ENCODE measurements at regions not wholly inside any gene's neighbourhood (a gene's known extent, or its start where the extent isn't known, plus 50 kb on each side); places are given as distances from the start of the nearest gene placed in this dataset.

DNA sequence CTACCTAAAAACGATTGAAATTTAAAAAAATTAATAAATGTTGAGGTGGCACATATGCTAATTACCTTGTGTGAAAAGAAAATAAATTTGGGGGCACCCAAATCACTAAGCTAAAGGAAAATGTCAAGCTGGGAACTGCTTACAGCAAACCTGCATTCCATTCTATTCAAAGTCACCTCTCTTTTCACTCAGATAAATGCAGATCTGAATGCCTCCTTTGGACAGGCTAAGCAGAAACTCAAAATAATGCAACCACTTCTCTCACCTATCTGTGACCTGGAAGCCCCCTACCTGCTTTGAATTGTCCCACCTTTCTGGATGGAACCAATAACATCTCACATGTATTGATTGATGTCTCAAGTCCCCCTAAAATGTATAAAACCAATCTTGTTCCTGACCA lies 628.7 kb downstream of the AMY1C start:
- Histone ChIP-seq H3K27me3 (replicated peaks; ENCODE audit: insufficient read depth) (no peaks in the 10 kb centered on the region), H3K4me3 (no peak overlapping the region), H3K9me3 (no peaks in the 10 kb centered on the region), H3K4me1 (ENCODE audit: control insufficient read depth in 1 of 2, low read depth in 2 of 2) (no peaks in the 10 kb centered on the region), H3K27ac (no peak overlapping the region), H3K36me3 (no peaks in the 10 kb centered on the region)
- no peak for ATAC-seq (ENCODE audit: insufficient number of reproducible peaks, low FRiP score, low read depth)
- TF ChIP-seq, protein P1, sequence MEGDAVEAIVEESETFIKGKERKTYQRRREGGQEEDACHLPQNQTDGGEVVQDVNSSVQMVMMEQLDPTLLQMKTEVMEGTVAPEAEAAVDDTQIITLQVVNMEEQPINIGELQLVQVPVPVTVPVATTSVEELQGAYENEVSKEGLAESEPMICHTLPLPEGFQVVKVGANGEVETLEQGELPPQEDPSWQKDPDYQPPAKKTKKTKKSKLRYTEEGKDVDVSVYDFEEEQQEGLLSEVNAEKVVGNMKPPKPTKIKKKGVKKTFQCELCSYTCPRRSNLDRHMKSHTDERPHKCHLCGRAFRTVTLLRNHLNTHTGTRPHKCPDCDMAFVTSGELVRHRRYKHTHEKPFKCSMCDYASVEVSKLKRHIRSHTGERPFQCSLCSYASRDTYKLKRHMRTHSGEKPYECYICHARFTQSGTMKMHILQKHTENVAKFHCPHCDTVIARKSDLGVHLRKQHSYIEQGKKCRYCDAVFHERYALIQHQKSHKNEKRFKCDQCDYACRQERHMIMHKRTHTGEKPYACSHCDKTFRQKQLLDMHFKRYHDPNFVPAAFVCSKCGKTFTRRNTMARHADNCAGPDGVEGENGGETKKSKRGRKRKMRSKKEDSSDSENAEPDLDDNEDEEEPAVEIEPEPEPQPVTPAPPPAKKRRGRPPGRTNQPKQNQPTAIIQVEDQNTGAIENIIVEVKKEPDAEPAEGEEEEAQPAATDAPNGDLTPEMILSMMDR (IDR thresholded peaks at IDR 0.05): no peak
- no peak for DNase-seq (ENCODE audit: low spot score)

GRCh38 chr1:104380003-104380402 lies 630.3 kb downstream of the AMY1C start:
- H3K36me3 ChIP-seq: no peaks in the 10 kb centered on the region
- H3K27me3 ChIP-seq (replicated peaks; ENCODE audit: insufficient read depth): no peaks in the 10 kb centered on the region
- TF ChIP-seq, protein P1 (IDR thresholded peaks at IDR 0.05): no peak
- H3K4me3 ChIP-seq: no peak overlapping the region
- DNase-seq (ENCODE audit: low spot score): no peak
- no peaks in the 10 kb centered on the region for H3K4me1 ChIP-seq (ENCODE audit: control insufficient read depth in 1 of 2, low read depth in 2 of 2)
- H3K9me3 ChIP-seq: no peaks in the 10 kb centered on the region
- no peak overlapping the region for H3K27ac ChIP-seq
- ATAC-seq (ENCODE audit: insufficient number of reproducible peaks, low FRiP score, low read depth): no peak

DNA sequence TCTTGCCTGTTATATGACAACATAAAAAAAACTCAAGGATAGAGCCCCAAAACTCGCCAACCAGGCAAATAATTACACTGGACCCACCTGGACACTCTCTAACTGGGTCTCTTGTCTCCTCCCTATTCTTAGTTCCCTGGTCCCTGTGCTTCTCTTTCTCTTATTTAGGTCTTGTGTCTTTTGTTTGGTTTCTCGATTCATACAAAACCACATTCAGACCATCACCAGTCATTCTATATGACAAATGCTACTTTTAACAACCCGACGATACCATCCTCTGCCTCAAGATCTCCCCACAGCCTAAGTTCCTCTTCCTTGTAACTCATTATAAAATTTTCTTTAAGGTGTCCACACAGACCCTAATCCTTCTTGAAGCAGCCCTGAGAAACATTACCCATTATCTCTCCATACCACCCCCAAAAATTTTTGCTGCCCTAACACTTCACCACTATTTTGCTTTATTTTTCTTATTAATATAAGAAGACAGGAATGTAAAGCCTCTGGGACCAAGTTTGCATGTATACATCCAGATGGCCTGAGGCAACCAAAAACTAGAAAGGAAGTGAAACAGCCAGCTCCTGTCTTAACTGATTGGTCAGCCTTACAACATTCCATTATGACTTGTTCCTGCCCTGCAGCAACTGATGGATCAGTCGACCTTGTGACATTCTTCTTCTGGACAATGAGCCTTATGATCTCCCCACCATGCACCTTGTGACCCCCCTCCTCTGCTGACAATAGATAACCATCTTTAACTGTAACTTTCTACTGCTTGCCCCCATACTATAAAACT lies 638.2 kb downstream of the AMY1C start:
- TF ChIP-seq, protein P1 (IDR thresholded peaks at IDR 0.05): no peak
- Histone ChIP-seq H3K9me3 (no peaks in the 10 kb centered on the region), H3K4me1 (ENCODE audit: control insufficient read depth in 1 of 2, low read depth in 2 of 2) (no peaks in the 10 kb centered on the region), H3K27ac (no peak overlapping the region), H3K27me3 (replicated peaks; ENCODE audit: insufficient read depth) (no peaks in the 10 kb centered on the region), H3K4me3 (no peak overlapping the region), H3K36me3 (no peaks in the 10 kb centered on the region)
- DNase-seq (ENCODE audit: low spot score) (no peak), ATAC-seq (ENCODE audit: insufficient number of reproducible peaks, low FRiP score, low read depth) (no peak)

DNA sequence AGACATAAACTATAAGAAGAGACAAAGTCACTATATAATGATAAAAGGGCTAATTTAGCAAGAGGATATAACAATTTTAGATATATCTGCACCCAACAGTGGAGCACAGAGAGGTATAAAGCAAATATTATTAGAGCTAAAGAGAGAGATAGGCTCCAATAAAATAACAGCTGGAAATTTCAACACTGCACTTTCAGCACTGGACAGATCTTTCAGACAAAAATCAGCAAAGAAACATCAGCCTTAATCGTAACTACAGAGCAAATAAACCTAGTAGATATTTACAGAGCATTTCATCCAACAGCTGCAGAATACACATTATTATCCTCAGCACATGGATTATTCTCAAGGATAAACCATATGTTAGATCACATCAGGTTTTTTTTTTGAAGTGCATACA lies 642.9 kb downstream of the AMY1C start:
- Histone ChIP-seq H3K36me3 (no peaks in the 10 kb centered on the region), H3K27ac (no peak overlapping the region), H3K27me3 (replicated peaks; ENCODE audit: insufficient read depth) (no peaks in the 10 kb centered on the region), H3K4me3 (no peak overlapping the region), H3K9me3 (no peaks in the 10 kb centered on the region), H3K4me1 (ENCODE audit: control insufficient read depth in 1 of 2, low read depth in 2 of 2) (no peaks in the 10 kb centered on the region)
- TF ChIP-seq, protein P1 (IDR thresholded peaks at IDR 0.05): no peak
- DNase-seq (ENCODE audit: low spot score) (no peak), ATAC-seq (ENCODE audit: insufficient number of reproducible peaks, low FRiP score, low read depth) (no peak)

- Histone ChIP-seq H3K27ac (no peak overlapping the region), H3K4me3 (no peak overlapping the region), H3K27me3 (replicated peaks; ENCODE audit: insufficient read depth) (no peaks in the 10 kb centered on the region), H3K36me3 (no peaks in the 10 kb centered on the region), H3K9me3 (no peaks in the 10 kb centered on the region), H3K4me1 (ENCODE audit: control insufficient read depth in 1 of 2, low read depth in 2 of 2) (no peaks in the 10 kb centered on the region)
- TF ChIP-seq, protein P1 (IDR thresholded peaks at IDR 0.05): no peak
- no peak for DNase-seq (ENCODE audit: low spot score)
- no peak for ATAC-seq (ENCODE audit: insufficient number of reproducible peaks, low FRiP score, low read depth)
Measured at GRCh38 chr1:104402178-104402577, 652.5 kb downstream of the AMY1C start.

Data from thoracic aorta (tissue), 2 donors.